HG03159 (cell line): ENCODE measurements at regions not wholly inside any gene's neighbourhood (a gene's known extent, or its start where the extent isn't known, plus 50 kb on each side); places are given as distances from the start of the nearest gene placed in this dataset.

Experiments
- ATAC-seq: cut with Tn5 transposase; IDR thresholded peaks from one replicate; pipeline ENCODE4 v1.9.1; 2021; ENCODE audit warnings: mild to moderate bottlenecking, moderate library complexity; ENCODE audit not compliant: unreplicated experiment

DNA sequence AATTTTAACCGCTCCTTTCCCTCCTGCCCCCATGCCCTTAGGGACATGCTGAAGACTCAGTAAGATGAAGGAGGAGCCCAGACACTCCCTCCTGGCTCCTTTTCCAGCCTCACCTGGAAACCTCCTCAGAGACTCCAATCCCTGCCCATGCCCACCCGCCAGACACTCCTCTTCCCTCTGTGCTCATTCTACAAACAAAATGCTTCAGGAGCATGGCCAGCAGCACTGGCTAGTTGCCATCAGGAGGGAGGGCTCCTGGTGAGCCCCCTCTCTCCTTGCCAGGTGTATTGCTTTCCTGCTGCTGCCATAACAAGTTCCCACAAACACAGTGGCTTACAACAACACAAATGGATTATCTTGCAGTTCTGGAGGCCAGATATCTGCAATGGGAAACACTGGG, 126.1 kb downstream of the PSMG1 start:
- no peak for ATAC-seq

- ATAC-seq = no peak
Measured at GRCh38 chr21:39056636-39057035, 126.6 kb downstream of the PSMG1 start.

DNA sequence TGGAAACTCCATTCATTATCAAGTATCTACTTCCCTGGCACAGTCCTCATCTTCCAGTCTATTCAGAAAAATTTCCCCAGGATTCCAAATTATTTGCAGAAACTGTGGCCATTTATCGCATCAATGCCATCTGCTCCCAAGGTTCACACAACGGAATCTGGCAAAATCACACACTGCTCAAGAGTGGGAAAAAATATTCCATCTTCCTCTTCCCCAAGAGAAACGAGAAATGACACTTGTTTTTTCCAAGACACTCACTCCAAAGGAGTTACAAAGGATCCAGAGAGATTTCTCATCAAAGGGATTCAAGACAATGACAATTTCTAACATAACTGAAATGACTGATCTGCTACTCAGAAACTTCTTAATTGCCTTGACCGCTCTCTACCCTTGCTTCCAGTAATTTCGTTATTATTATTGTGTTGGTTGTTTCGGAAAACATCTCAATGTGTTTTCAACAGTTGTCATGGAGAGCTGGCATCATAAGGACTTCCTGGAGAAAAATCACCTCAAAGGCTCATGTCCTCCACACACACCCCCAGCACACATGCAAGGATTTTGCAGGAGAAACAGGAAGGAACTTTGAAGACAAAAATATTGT, 128.0 kb downstream of the PSMG1 start:
- no peak for ATAC-seq

DNA sequence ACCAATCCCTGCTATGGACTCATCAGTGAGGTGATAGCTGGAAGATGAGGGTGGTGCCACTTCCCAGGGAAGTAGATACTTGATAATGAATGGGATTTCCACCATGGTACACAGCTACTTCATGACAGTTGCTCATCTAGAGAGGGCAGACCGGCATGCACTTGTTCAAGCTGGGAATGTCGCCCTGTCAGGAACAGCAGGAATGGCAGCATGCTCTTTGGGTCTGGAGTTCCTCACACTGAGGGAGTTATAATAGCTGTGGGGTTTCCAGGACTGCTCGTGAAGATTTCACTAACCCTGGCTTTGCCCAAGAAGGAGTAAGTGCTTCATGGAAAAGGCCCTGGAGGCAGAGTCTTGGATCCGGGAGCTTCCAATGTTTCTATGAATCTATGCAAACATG, 129.2 kb downstream of the PSMG1 start:
- ATAC-seq = no peak

DNA sequence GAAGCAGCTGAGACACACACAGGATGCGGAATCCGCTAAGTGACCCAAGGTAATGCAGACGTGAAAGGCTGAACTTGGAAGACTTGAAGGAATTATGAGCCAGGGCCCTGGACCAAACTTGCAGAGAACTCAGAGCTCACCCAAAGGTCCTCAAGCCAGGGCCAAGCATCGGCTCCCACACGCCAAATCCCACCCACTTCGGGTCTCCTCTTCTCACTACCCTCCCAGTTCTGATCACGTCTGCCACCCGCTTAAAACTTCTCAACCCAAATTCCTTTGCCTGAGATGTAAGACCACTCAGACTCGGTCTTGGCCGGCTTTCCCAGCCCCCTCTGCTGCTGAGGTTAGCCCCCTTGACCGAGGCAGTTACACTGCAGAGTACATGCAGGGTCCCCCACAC, 130.1 kb downstream of the PSMG1 start:
- ATAC-seq = no peak

DNA sequence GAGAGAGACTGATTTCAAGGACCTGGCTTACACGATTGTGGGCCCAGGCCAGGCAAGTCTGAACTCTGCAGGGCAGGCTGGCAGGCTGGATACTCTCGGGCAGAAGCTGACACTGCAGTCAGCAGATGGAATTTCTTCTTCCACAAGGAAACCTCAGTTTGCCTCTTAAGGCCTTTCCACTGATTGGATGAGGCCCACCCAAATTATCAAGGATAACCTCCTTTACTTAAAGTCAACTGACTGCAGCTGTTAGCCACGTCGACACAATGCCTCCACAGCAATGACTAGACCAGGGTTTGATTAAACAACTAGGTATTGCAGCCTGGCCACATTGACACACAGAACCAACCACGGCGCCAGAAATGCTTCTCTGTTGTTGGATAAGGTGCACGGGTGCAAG, 130.5 kb downstream of the PSMG1 start:
- ATAC-seq = no peak

- no peak for ATAC-seq
Measured at GRCh38 chr21:39051588-39051949, 131.7 kb downstream of the PSMG1 start.

- ATAC-seq = no peak
Measured at GRCh38 chr21:39050841-39051587, 132.2 kb downstream of the PSMG1 start.

DNA sequence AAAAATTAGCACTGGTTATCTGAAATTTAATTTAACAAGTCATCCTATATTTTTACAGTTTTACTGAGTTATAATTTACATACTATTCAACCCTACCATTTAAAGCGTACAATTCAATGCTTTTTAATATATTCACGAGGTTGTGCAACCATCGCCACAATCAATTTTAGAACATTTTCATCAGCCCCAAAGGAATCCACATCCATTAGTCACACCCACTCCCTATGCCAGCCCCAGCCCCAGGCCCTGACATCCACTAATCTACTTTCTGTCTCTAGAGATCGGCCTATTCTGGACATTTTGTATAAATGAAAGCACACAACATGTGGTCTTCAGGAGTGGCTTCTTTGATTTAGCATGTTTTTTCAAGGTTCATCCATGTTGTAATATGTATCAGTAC, 134.7 kb downstream of the PSMG1 start:
- ATAC-seq = no peak

- ATAC-seq = no peak
Measured at GRCh38 chr21:39048064-39048463, 135.2 kb downstream of the PSMG1 start.

DNA sequence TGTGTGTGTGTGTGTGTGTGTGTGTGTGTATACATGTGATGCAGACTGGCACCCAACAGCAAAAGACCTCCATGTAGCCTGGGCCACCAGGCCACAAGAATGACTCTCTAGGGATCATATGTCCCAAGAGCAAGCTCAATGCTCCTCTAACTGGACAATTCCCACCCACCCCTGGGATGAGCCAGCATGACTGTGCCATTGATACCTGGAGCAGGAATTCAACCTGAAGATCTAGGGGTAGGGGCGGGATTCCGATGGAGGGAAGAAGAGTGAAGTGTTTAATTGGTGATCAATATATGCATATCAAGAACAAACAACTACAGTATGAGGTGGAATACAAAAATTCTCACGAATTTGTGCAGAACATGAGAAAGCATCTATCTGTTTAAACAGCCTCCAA, 136.2 kb downstream of the PSMG1 start:
- no peak for ATAC-seq

GRCh38 chr21:39046236-39046916, 136.9 kb downstream of the PSMG1 start:
- no peak for ATAC-seq

DNA sequence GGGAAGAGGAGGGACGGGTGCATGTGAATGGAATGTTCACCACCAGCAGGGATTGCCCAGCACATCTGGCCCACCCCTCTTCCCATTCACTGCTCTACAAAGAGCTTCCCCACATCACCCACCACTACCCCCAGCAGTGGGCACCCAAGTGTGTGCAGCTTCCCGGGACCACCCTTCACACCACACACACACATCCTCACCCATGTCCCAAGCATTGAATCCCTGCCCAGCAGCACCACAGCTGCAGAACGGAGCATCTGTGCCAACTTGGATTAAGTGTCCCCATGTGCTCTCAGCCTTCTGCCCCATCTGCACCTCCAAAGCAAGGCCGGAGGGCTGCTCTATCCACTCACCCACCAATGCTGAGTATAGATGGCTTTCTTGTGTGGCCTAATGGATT, 141.4 kb downstream of the PSMG1 start:
- ATAC-seq = no peak

DNA sequence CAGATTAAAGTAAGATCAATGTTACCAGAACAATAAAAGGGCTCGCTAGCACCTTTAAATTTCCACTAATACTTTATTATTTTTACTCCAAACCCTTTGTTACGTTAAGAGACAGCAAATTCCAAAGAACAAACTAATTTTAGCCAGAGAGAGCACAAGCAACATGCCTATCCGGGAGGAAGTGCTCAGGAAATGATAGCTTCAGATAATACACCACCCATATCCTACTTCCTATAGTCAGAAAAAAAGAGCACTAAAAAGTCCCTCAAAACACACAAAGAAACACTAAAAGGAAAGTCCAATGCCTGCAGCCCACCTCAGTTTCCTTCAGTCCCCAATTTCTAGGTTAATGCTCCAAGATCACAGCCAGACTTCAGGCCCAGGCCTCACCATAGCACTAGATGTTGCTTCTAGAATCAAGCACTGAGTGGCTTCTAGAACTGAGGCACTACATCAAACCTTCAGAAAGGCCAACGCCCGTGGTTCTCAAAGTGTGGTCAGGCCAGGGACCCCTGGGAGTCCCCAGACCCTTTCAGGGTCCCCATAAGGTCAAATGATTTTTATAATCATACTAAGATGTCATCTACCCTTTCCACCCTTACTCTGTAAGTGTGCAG, 142.6 kb downstream of the PSMG1 start:
- no peak for ATAC-seq

DNA sequence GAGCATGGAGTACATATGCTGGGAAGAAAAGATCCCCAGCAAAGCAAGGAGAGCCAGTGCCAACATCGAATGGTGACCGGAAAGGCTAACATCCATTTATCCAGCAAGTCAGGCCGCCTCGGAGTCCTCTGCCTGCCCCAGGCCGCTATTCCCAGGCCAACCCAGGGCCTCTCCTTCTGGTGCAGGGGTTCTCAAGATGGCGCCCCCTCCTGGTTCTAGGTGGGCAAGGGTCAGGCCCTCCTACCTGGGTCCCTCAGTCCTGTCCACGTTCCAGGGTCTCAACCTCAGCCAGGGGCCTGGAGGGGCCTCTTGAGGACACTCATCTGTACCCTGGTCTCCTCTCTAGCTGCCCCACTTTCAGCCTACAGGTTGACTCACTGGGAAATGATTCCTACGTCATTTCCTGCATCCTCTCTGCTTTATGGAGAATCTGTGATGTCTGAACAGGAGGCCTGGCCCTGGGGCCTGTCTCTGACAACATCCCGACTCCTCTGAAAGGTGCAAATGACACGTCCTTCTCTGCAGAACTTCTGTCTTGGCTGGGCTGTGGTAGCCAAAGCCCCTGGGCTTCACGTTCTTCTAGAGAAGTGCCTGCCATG, 145.3 kb downstream of the PSMG1 start:
- ATAC-seq = no peak

DNA sequence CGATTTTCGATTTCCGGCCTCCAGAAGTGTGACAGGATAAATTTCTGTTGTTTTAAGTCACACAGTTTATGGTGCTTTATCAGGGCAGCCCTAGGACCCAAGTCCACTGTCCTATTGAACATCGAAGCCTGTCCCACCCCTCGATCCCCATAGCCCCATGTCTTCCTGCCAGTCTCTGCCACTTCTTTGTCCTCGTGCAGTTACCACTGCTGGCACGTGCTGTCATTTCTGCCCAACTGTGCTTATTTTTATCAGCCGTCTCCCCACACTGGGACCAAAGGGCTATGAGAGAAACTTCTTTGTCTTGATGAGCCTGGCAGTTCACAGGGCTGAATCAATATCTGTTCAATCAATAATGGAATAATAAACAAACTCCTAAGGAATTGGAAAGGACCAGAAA, 146.7 kb downstream of the PSMG1 start:
- no peak for ATAC-seq

DNA sequence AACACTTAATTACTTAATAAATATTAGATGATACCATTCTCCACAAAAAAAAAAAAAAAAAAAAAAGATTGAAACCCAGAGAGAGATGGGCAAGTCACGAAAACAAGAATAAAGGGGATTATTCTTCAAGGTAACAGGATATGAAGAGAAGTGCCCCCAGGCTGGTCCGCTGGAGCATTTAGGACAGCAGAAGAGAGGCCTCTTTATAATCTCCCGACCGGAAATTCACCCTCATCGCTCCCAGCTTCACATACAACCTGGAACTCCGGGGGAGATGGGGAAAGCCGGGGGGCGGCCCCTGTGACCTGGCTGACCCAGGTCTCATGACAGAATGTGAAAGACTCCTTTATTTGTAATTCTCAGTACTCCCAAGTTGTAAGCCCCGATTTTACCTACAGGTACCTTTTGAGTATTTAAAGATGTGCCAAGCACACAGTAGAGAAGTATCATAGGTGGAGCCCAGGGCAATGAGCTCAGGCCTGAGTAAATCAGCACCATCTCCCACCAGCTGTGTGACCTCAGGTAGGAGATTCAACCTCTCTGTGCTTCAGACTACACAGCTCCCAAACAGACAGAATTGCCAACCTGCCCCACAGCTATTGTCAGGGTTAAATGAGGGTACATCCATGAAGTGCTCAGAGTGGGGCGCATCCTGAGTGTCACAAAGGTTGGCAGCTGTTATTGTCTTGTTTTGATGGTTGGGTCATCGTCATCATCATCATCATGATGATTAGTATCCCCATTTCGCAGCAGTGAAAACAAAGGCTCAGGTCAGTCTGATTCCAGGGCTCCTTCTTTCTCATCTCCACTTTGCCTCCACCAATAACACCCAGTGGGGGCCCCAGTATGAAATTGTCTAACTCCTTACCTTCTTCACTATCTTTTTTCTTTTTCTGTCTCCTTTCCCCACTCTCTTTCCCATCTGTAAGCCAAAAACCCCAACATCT, 148.4 kb downstream of the PSMG1 start:
- ATAC-seq = no peak

DNA sequence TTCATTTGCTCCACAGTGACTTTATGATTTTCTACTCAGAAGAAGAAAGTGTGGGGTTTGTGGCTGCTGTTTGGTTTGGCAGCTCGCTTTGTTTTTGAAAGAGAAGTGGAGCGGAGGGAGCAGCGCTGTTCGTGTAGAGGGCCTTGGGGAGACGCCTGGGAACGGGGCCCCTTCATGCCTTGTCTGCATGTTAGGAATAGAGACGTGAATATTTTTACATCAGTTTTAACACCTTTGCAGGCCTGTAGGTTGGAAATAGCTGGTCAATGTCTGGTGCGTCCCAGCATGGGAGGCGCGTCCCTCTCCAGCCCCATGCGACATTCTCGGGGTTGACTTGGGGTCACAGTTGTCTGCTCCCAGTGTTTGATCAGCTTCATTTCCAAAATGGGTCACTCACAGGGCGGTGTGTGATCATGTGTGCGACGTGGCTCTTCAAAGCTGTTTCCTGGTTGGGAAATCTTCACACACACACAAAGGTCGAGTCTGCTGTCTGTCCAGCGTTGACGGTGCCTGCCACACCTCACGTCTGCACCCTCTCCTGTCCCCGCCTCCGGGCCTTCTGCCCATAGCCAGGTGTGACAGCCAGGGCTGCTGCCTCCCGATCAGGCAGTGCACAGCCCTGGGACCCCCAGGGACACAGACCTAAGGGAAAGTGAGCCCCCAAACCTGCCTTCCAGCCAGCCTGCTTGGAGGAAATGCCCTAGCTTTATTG, 149.2 kb downstream of the PSMG1 start:
- no peak for ATAC-seq

- no peak for ATAC-seq
Measured at GRCh38 chr21:39029900-39030884, 153.1 kb downstream of the PSMG1 start.
